SK-N-SH treated with all-trans-retinoic acid at 6 μM for 48 hours (cell line): ENCODE measurements at regions not wholly inside any gene's neighbourhood (a gene's known extent, or its start where the extent isn't known, plus 50 kb on each side); places are given as distances from the start of the nearest gene placed in this dataset.

Experiments
- ATAC-seq: fragments of 200-7000 bp; cut with Tn5 transposase; 3 replicates; pipeline ENCODE4 v1.9.1; 2020; ENCODE audit warnings: mild to moderate bottlenecking, moderate library complexity
- ARNTL ChIP-seq: fragments of 450-650 bp; formaldehyde crosslinking; IDR thresholded peaks from 2 replicates; pipeline ENCODE4 v1.5.0; 2020; ENCODE audit warnings: low read depth, mild to moderate bottlenecking, moderate library complexity, borderline replicate concordance
- BACH2 ChIP-seq: fragments of 250-450 bp; sonication (Bioruptor Pico); IDR thresholded peaks from 2 replicates; pipeline ENCODE4 v1.9.0; 2021; ENCODE audit warnings: mild to moderate bottlenecking, borderline replicate concordance
- CREB5 ChIP-seq: fragments of 250-450 bp; sonication (Bioruptor Pico); IDR thresholded peaks from 2 replicates; pipeline ENCODE4 v1.5.1; 2020; ENCODE audit warnings: low read depth, mild to moderate bottlenecking, moderate library complexity
- CSDC2 ChIP-seq: fragments of 250-450 bp; sonication (Bioruptor Pico); IDR thresholded peaks from 2 replicates; pipeline ENCODE4 v1.5.0; 2020; ENCODE audit warnings: mild to moderate bottlenecking, moderate library complexity
- ESRRG ChIP-seq: fragments of 250-450 bp; sonication (Bioruptor Pico); IDR thresholded peaks from 2 replicates; pipeline ENCODE4 v1.6.1; 2021; ENCODE audit warnings: mild to moderate bottlenecking
- GLIS3 ChIP-seq: fragments of 250-450 bp; sonication (Bioruptor Pico); IDR thresholded peaks from 2 replicates; pipeline ENCODE4 v1.5.0; 2020; ENCODE audit warnings: mild to moderate bottlenecking, moderate library complexity
- ISL1 ChIP-seq: fragments of 250-450 bp; sonication (Bioruptor Pico); IDR thresholded peaks from 2 replicates; pipeline ENCODE4 v2.1.2; 2022; ENCODE audit warnings: mild to moderate bottlenecking, moderate library complexity
- OSR1 ChIP-seq: fragments of 250-450 bp; sonication (Bioruptor Pico); IDR thresholded peaks from 2 replicates; pipeline ENCODE4 v1.8.0; 2022; ENCODE audit warnings: moderate library complexity, mild to moderate bottlenecking, inconsistent platforms
- POU6F1 ChIP-seq: fragments of 250-450 bp; sonication (Bioruptor Pico); IDR thresholded peaks from 2 replicates; pipeline ENCODE4 v1.8.0; 2021; ENCODE audit warnings: low read depth, mild to moderate bottlenecking, moderate library complexity, borderline replicate concordance
- PPARA ChIP-seq: fragments of 250-450 bp; sonication (Bioruptor Pico); IDR thresholded peaks from 2 replicates; pipeline ENCODE4 v1.5.0; 2020; ENCODE audit warnings: mild to moderate bottlenecking, borderline replicate concordance
- RARB ChIP-seq: fragments of 250-450 bp; sonication (Bioruptor Pico); IDR thresholded peaks from 2 replicates; pipeline ENCODE4 v1.8.0; 2021; ENCODE audit warnings: mild to moderate bottlenecking, moderate library complexity
- SNAI2 ChIP-seq: fragments of 250-450 bp; sonication (Bioruptor Pico); IDR thresholded peaks from 2 replicates; pipeline ENCODE4 v1.5.0; 2020; ENCODE audit warnings: mild to moderate bottlenecking, moderate library complexity
- TCF4 ChIP-seq: fragments of 250-450 bp; sonication (Bioruptor Pico); IDR thresholded peaks from 2 replicates; pipeline ENCODE4 v1.8.0; 2021; ENCODE audit warnings: mild to moderate bottlenecking, moderate library complexity, borderline replicate concordance
- TOX ChIP-seq: fragments of 250-450 bp; sonication (Bioruptor Pico); IDR thresholded peaks from 2 replicates; pipeline ENCODE4 v1.8.0; 2021; ENCODE audit warnings: mild to moderate bottlenecking, moderate library complexity, borderline replicate concordance
- TSHZ2 ChIP-seq: fragments of 250-450 bp; sonication (Bioruptor Pico); IDR thresholded peaks from 2 replicates; pipeline ENCODE4 v1.5.0; 2020; ENCODE audit warnings: mild to moderate bottlenecking, moderate library complexity
- ZFP3 ChIP-seq: fragments of 250-450 bp; sonication (Bioruptor Pico); IDR thresholded peaks from 2 replicates; pipeline ENCODE4 v1.5.0; 2020; ENCODE audit warnings: mild to moderate bottlenecking, moderate library complexity
- ZFP30 ChIP-seq: fragments of 450-650 bp; formaldehyde crosslinking; IDR thresholded peaks from 2 replicates; pipeline ENCODE4 v1.5.0; 2022; ENCODE audit warnings: mild to moderate bottlenecking, moderate library complexity
- ZNF565 ChIP-seq: fragments of 450-650 bp; formaldehyde crosslinking; conservative IDR thresholded peaks from 2 replicates; pipeline ENCODE4 v1.5.0; 2020; ENCODE audit warnings: low read depth, mild to moderate bottlenecking, moderate library complexity
- ZNF70 ChIP-seq: fragments of 450-650 bp; formaldehyde crosslinking; IDR thresholded peaks from 2 replicates; pipeline ENCODE4 v1.5.0; 2020; ENCODE audit warnings: mild to moderate bottlenecking, moderate library complexity
- ZNF8 ChIP-seq: fragments of 450-650 bp; formaldehyde crosslinking; IDR thresholded peaks from 2 replicates; pipeline ENCODE4 v1.5.0; 2020; ENCODE audit warnings: mild to moderate bottlenecking, moderate library complexity
- TF ChIP-seq, protein P1 (sequence below): fragments of 250-450 bp; sonication (Bioruptor Pico); IDR thresholded peaks from 2 replicates; pipeline ENCODE4 v1.8.0; 2020; ENCODE audit warnings: mild to moderate bottlenecking, moderate library complexity, borderline replicate concordance

DNA sequence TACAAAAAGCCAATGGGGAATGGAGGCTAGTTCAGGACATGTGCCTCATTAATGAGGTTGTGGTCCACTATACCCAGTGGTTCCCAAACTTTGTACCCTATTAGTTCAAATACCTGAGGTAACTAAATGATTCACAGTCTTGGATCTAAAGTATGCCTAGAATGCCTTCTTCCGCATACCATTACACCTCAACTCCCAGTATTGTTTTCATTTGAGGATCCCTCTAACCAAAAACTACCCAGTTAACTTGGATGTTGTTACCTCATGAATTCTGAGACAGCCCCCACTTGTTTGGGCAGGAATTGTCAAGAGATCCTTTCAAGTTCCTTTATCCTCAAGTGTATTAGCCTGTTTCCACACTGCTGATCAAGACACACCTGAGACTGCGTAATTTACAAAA, 439.2 kb downstream of the PCDH10 start:
- TF ChIP-seq TSHZ2 (CRISPR knock-in tag) (no peak), PPARA (CRISPR knock-in tag) (no peak), ESRRG (CRISPR knock-in tag) (no peak), GLIS3 (no peak), ARNTL (CRISPR knock-in tag) (no peak), TOX (CRISPR knock-in tag) (no peak), CSDC2 (CRISPR knock-in tag) (no peak), ZNF8 (CRISPR knock-in tag) (no peak), ISL1 (CRISPR knock-in tag) (no peak), ZNF70 (CRISPR knock-in tag) (no peak), ZFP3 (CRISPR knock-in tag) (no peak), ZNF565 (CRISPR knock-in tag) (no peak), OSR1 (no peak), CREB5 (CRISPR knock-in tag) (no peak), BACH2 (CRISPR knock-in tag) (no peak), TCF4 (CRISPR knock-in tag) (no peak), ZFP30 (CRISPR knock-in tag) (no peak), RARB (no peak), POU6F1 (CRISPR knock-in tag) (no peak)
- TF ChIP-seq, protein P1, sequence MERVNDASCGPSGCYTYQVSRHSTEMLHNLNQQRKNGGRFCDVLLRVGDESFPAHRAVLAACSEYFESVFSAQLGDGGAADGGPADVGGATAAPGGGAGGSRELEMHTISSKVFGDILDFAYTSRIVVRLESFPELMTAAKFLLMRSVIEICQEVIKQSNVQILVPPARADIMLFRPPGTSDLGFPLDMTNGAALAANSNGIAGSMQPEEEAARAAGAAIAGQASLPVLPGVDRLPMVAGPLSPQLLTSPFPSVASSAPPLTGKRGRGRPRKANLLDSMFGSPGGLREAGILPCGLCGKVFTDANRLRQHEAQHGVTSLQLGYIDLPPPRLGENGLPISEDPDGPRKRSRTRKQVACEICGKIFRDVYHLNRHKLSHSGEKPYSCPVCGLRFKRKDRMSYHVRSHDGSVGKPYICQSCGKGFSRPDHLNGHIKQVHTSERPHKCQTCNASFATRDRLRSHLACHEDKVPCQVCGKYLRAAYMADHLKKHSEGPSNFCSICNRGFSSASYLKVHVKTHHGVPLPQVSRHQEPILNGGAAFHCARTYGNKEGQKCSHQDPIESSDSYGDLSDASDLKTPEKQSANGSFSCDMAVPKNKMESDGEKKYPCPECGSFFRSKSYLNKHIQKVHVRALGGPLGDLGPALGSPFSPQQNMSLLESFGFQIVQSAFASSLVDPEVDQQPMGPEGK (CRISPR knock-in tag): no peak
- ATAC-seq: no peak

DNA sequence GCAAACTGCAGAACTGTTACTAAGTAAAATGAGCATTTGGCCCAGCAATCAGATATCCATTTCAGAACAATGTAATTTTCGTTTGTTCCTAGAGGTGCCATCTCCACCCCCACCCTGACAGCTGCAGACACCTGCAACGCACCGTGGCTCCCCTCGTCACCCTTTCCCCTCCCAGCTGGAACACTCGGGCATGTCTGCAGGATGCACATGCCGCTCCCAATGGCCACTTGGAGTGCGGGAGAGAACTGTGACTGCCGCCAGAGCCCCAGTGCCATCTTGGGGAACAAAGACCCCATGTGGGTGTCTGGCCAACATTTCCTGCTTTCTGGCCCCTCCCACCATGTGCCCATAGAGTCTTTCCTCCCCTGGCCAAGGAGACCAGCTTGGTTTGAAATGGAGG, 436.2 kb downstream of the PCDH10 start:
- no peak for TF ChIP-seq TCF4 (CRISPR knock-in tag)
- no peak for TF ChIP-seq ESRRG (CRISPR knock-in tag)
- no peak for ATAC-seq

GRCh38 chr4:133584714-133585113, 435.6 kb downstream of the PCDH10 start:
- no peak for TF ChIP-seq PPARA (CRISPR knock-in tag)
- no peak for TF ChIP-seq TSHZ2 (CRISPR knock-in tag)
- no peak for TF ChIP-seq ZNF8 (CRISPR knock-in tag)
- no peak for TF ChIP-seq ISL1 (CRISPR knock-in tag)
- TF ChIP-seq GLIS3: no peak
- no peak for TF ChIP-seq TOX (CRISPR knock-in tag)
- no peak for TF ChIP-seq ZFP30 (CRISPR knock-in tag)
- no peak for TF ChIP-seq SNAI2 (CRISPR knock-in tag)
- TF ChIP-seq ZNF70 (CRISPR knock-in tag): no peak
- TF ChIP-seq, protein P1 (CRISPR knock-in tag): no peak
- no peak for TF ChIP-seq CREB5 (CRISPR knock-in tag)
- no peak for TF ChIP-seq RARB
- no peak for TF ChIP-seq OSR1
- TF ChIP-seq CSDC2 (CRISPR knock-in tag): no peak
- TF ChIP-seq ZNF565 (CRISPR knock-in tag): no peak
- peak; percentile 42; the same call in 1 of the 3 replicates for ATAC-seq
